ENCODE measurements at regions not wholly inside any gene's neighbourhood (a gene's known extent, or its start where the extent isn't known, plus 50 kb on each side); places are given as distances from the start of the nearest gene placed in this dataset.

DNA sequence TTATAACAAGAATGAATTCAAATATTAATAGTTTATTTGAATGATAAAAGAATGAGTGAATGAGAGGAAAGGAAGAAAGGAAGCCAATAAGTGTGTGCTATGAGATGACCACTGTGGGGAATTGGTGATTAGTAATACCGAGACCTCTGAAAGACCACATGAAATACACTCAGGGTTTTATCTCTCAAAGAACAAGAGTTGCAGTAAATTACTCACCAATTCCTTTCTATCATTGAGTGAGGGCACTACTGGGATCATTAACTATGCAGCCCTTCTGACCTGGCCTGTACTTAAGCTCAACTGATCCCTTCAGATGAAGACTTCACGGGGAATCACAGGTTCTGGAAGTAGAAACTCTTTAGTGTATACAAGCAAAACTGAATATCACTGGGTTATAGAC lies 1636.1 kb downstream of the SLITRK5 start:
- Histone ChIP-seq H3K36me3 (replicated peaks; ENCODE audit: insufficient read depth, low read depth) (no peaks in the 10 kb centered on the region), H2AFZ (no peak overlapping the region), H3K79me2 (no peaks in the 10 kb centered on the region), H3K4me3 (no peak overlapping the region), H3K27ac (no peak overlapping the region), H3K4me2 (no peak overlapping the region), H3K9me2 (replicated peaks; ENCODE audit: insufficient read depth) (no peaks in the 10 kb centered on the region), H3K27me3 (no peaks in the 10 kb centered on the region), H3K4me1 (ENCODE audit: insufficient read depth) (no peaks in the 10 kb centered on the region), H3K9me3 (ENCODE audit: low read depth) (no peaks in the 10 kb centered on the region), H4K20me1 (ENCODE audit: insufficient read depth, poor library complexity, severe bottlenecking) (no peaks in the 10 kb centered on the region)
- DNase-seq (ENCODE audit: low spot score) = no peak
- TF ChIP-seq EZH2phosphoT487 (IDR thresholded peaks at IDR 0.05; ENCODE audit: low read depth, severe bottlenecking, unreplicated experiment) (no peak), EZH2 (IDR thresholded peaks at IDR 0.05; ENCODE audit: borderline replicate concordance) (no peak)
- TF ChIP-seq, protein P1, sequence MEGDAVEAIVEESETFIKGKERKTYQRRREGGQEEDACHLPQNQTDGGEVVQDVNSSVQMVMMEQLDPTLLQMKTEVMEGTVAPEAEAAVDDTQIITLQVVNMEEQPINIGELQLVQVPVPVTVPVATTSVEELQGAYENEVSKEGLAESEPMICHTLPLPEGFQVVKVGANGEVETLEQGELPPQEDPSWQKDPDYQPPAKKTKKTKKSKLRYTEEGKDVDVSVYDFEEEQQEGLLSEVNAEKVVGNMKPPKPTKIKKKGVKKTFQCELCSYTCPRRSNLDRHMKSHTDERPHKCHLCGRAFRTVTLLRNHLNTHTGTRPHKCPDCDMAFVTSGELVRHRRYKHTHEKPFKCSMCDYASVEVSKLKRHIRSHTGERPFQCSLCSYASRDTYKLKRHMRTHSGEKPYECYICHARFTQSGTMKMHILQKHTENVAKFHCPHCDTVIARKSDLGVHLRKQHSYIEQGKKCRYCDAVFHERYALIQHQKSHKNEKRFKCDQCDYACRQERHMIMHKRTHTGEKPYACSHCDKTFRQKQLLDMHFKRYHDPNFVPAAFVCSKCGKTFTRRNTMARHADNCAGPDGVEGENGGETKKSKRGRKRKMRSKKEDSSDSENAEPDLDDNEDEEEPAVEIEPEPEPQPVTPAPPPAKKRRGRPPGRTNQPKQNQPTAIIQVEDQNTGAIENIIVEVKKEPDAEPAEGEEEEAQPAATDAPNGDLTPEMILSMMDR (IDR thresholded peaks at IDR 0.05; ENCODE audit: poor library complexity) = no peak
- 72% methylated on average over 2 of the region's 2 CpGs for WGBS (ENCODE audit: low lambda C conversion rate, missing lambda C conversion rate)

DNA sequence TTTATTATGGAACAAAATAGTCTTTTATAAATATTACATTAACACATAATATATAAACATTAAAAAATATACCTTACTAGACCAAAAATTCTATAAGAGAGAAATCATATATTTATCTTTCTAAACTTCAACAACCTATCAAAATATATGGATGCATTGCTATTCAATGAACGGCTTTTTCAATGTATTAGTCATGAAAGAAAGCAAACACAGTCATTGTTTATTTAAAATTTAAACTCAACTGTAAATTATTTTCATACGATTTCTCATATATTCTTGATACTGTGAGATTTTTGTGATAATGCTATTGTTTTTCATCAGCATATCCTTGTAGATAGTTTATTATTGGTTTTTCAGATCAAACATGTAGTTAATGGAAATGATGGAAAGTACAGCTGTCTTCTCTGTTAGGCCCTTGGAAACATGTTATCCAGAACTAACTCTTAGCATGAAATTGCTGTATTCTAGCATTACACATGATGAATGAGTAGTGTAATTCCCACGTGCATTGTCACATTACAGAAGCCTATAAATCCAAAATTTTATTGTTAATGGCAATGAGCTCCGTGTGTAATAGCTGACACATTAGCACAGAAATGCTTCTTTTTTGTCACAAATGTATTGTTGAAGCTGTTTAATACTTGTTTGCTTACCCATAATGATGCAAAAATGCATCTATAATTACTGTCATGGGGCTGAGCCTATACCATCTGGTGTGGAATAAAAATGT lies 1639.9 kb downstream of the SLITRK5 start:
- Histone ChIP-seq H3K4me3 (no peak overlapping the region), H3K27ac (no peak overlapping the region), H3K4me1 (ENCODE audit: insufficient read depth) (no peaks in the 10 kb centered on the region), H3K9me3 (ENCODE audit: low read depth) (no peaks in the 10 kb centered on the region), H3K4me2 (no peak overlapping the region), H2AFZ (no peak overlapping the region), H3K79me2 (no peaks in the 10 kb centered on the region), H4K20me1 (ENCODE audit: insufficient read depth, poor library complexity, severe bottlenecking) (no peaks in the 10 kb centered on the region), H3K36me3 (replicated peaks; ENCODE audit: insufficient read depth, low read depth) (no peaks in the 10 kb centered on the region), H3K27me3 (no peaks in the 10 kb centered on the region), H3K9me2 (replicated peaks; ENCODE audit: insufficient read depth) (no peaks in the 10 kb centered on the region)
- 85% methylated on average over 4 of the region's 4 CpGs for WGBS (ENCODE audit: low lambda C conversion rate, missing lambda C conversion rate)
- no peak for TF ChIP-seq EZH2 (IDR thresholded peaks at IDR 0.05; ENCODE audit: borderline replicate concordance)
- TF ChIP-seq EZH2phosphoT487 (IDR thresholded peaks at IDR 0.05; ENCODE audit: low read depth, severe bottlenecking, unreplicated experiment) = no peak
- TF ChIP-seq, protein P1 (IDR thresholded peaks at IDR 0.05; ENCODE audit: poor library complexity) = no peak
- no peak for DNase-seq (ENCODE audit: low spot score)

DNA sequence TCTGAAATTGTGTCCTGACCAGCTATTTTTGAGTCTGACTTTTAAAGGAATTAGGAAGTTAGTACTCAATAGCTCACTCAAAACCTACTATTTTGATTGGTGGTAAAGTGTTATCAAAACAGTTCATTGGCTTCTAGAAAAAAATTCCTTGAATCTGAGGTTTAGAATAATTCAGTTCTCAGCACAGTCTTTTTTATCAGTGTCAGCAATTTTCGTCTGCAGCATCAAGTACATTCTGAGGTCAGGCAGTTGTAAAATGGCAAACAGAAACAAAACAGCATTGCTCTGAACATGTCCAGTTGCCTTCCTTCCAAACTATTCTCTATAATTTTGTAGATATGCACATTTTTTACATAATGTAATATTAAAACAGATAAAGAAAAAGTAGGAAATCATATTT lies 1644.1 kb downstream of the SLITRK5 start:
- Histone ChIP-seq H3K79me2 (no peaks in the 10 kb centered on the region), H3K4me2 (no peak overlapping the region), H3K9me3 (ENCODE audit: low read depth) (no peaks in the 10 kb centered on the region), H4K20me1 (ENCODE audit: insufficient read depth, poor library complexity, severe bottlenecking) (no peaks in the 10 kb centered on the region), H3K27ac (no peak overlapping the region), H3K4me3 (no peak overlapping the region), H3K9me2 (replicated peaks; ENCODE audit: insufficient read depth) (no peaks in the 10 kb centered on the region), H3K4me1 (ENCODE audit: insufficient read depth) (no peaks in the 10 kb centered on the region), H3K27me3 (no peaks in the 10 kb centered on the region), H2AFZ (no peak overlapping the region), H3K36me3 (replicated peaks; ENCODE audit: insufficient read depth, low read depth) (no peaks in the 10 kb centered on the region)
- WGBS (ENCODE audit: low lambda C conversion rate, missing lambda C conversion rate) = 49% methylated on average over 1 of the region's 1 CpG
- no peak for TF ChIP-seq EZH2phosphoT487 (IDR thresholded peaks at IDR 0.05; ENCODE audit: low read depth, severe bottlenecking, unreplicated experiment)
- no peak for TF ChIP-seq EZH2 (IDR thresholded peaks at IDR 0.05; ENCODE audit: borderline replicate concordance)
- TF ChIP-seq, protein P1 (IDR thresholded peaks at IDR 0.05; ENCODE audit: poor library complexity) = no peak
- no peak for DNase-seq (ENCODE audit: low spot score)
